GM12873 (cell line): ENCODE measurements at regions not wholly inside any gene's neighbourhood (a gene's known extent, or its start where the extent isn't known, plus 50 kb on each side); places are given as distances from the start of the nearest gene placed in this dataset.

ENCODE experiments used
- CTCF ChIP-seq: IDR thresholded peaks from 2 replicates; pipeline ENCODE4 v1.5.1; 2012; ENCODE audit warnings: low read depth, mild to moderate bottlenecking, moderate library complexity, low read length, control low read depth; ENCODE audit not compliant: insufficient read depth; ENCODE audit errors: missing control alignments

DNA sequence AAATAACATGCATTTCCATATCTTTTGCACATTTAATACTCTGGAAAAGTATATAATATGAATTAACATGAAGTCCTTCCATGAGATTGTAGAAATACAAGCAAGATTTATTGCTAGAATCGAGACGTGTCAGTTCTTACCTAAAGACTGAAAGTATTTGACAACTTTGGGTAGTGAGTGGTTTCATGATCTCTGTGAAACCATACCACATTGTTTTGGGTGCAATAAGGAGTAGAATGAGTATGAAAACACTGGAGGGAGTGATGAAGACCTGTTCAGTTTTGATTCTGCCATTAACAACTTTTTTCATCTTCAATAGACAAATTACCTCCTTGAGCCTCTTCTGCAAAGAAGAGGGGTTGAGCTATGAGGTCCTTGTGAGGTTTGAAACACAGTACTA is 133.7 kb downstream of the NUDT12 start:
- no peak for TF ChIP-seq CTCF

DNA sequence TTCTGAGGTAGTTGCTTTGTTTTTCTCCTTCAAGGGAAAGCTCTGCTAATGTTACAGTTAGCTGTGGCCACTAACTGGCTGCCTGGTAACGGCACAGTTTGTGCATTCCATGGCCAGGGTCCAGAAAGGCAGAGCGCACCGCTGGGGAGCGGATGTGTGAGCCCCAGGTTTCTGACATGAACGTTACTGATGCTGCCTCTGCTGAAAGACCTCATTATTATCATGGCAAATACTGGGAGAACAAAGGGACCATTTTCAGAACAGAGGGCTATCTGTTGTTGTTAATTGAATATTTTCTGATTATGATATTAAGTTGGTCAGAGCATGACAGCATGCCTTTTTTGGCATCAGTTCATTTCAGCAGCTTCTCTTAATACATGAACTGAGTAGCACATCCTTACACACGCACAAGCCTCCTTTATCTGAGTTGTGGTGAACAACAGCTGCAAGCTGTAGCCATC is 134.1 kb downstream of the NUDT12 start:
- no peak for TF ChIP-seq CTCF

DNA sequence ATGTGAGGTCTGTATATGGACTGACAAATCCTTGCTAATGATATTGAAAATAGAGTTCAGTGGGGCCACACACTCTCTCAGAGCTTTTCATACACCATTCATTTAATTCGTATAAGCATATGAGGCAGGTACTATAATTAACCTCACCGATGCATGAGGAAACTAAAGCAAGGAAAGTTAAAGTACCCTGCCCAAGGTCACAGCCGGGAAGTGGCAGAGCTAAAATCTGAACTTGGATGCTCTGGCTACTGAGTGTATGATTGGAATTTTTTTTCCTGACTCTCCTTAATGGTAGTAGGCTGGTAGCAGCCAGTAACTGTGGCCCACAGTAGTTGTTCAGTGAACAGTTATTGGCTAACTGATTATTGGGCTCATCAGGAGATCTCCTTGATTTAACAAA is 135.3 kb downstream of the NUDT12 start:
- no peak for TF ChIP-seq CTCF

- no peak for TF ChIP-seq CTCF
Measured at GRCh38 chr5:103425686-103426454, 136.7 kb downstream of the NUDT12 start.

DNA sequence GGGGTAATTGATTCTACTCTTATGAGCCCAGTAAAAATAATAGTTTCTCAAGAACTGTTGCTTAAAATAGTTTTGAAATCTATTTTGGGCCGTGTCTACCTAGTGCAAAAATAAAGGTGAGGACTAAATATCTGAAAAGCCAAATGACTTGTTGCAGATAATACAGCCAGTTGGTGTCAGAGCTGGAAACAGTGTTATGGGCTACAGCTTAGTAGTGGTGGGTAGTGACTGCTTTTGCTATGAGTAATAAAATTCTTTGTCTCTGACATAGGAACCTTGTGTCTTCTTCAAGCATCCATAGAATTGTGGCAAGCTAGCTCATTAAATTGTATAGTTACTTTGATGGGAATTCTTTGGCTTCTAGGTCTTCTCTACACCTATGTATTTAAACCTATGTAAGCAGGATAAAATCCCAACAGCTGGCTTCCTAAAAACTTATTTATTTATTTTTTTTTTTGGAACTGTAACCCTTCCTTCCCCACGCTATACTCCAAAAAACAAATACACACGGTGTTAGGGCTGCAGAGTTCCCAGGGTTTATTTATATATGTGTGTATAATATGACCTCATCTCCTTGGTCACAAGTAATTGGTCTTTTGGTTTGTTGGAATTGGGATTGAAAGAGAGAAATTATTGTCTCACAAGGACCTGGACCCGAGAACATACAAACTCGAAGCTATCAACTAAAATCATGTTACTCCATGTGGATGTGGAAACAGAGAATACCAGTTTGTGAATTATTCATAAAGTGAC is 138.0 kb downstream of the NUDT12 start:
- TF ChIP-seq CTCF, result no peak

DNA sequence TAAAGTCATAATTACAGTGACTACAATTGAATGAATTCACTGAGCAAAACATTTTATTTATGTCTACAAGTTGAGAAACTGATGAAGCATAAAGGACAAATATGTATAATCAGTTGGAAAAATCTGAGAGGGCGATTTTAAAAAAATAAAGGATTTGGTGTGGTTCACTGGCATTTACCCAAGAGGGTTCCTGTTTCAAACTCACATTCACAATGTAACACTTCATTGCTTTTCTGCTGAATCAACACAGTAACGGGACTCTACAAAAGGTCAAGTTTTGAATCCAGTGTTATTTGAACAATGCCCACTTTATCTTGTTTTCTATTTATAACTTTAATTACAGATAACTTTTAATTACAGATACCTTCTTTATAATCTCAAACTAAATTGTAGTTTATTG is 138.6 kb downstream of the NUDT12 start:
- TF ChIP-seq CTCF, result no peak

DNA sequence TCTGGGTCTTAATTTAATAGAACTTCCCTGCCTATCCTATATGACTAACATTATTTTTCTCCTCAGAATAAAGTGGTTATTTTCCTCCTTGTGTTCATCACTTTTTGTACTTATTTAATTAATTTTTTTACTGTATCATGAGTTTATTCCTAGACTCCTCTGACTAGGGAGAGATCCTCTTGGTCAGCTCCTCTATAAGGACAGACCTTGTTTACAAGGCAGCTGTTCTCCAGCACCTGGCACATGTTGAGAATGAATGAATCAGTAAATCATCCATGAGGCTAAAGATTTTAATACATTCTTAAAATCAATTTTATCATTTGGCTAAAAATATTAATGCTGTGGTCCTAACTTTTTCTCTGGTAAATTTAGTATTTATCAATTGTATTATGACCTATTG is 139.8 kb downstream of the NUDT12 start:
- TF ChIP-seq CTCF, result no peak
